ENCODE measurements at regions not wholly inside any gene's neighbourhood (a gene's known extent, or its start where the extent isn't known, plus 50 kb on each side); places are given as distances from the start of the nearest gene placed in this dataset.

GRCh38 chr13:83355041-83355440 is 527.2 kb downstream of the SLITRK1 start:
- TF ChIP-seq FOXK2 (IDR thresholded peaks at IDR 0.05) = no peak
- TF ChIP-seq NFRKB (IDR thresholded peaks at IDR 0.05) = no peak
- TF ChIP-seq FOXA1 (IDR thresholded peaks at IDR 0.05) = no peak
- no peak for TF ChIP-seq BHLHE40 (IDR thresholded peaks at IDR 0.05; ENCODE audit: borderline replicate concordance)
- no peak for TF ChIP-seq SP1 (IDR thresholded peaks at IDR 0.05)
- no peak for TF ChIP-seq CTBP1 (IDR thresholded peaks at IDR 0.05; ENCODE audit: borderline replicate concordance)
- TF ChIP-seq ZNF384 (IDR thresholded peaks at IDR 0.05) = no peak
